CD4-positive, alpha-beta T cell treated with Interleukin-10 for 1 hour (primary cell): ENCODE measurements at regions not wholly inside any gene's neighbourhood (a gene's known extent, or its start where the extent isn't known, plus 50 kb on each side); places are given as distances from the start of the nearest gene placed in this dataset.

Source experiments
- DNase-seq: peaks from one replicate; pipeline ENCODE4 v3.0.0-alpha.2; 2020

- DNase-seq: no peak
Measured at GRCh38 chr7:17663061-17663675, 277.1 kb downstream of the SNX13 start.

GRCh38 chr7:17665029-17665428 lies 275.3 kb downstream of the SNX13 start:
- DNase-seq: no peak

- DNase-seq: no peak
Measured at GRCh38 chr7:17668122-17668521, 272.2 kb downstream of the SNX13 start.

- no peak for DNase-seq
Measured at GRCh38 chr7:17669204-17669603, 271.1 kb downstream of the SNX13 start.

GRCh38 chr7:17671956-17672355 lies 268.3 kb downstream of the SNX13 start:
- DNase-seq: no peak

GRCh38 chr7:17672783-17673182 lies 267.5 kb downstream of the SNX13 start:
- DNase-seq: no peak

- DNase-seq: no peak
Measured at GRCh38 chr7:17674166-17674942, 265.9 kb downstream of the SNX13 start.

- DNase-seq: no peak
Measured at GRCh38 chr7:17674943-17675608, 265.2 kb downstream of the SNX13 start.

- no peak for DNase-seq
Measured at GRCh38 chr7:17677408-17677807, 262.9 kb downstream of the SNX13 start.

- no peak for DNase-seq
Measured at GRCh38 chr7:17678896-17679295, 261.4 kb downstream of the SNX13 start.

GRCh38 chr7:17679458-17679857 lies 260.8 kb downstream of the SNX13 start:
- no peak for DNase-seq

- DNase-seq: no peak
Measured at GRCh38 chr7:17680026-17680425, 260.3 kb downstream of the SNX13 start.

- peak; percentile 34 for DNase-seq
Measured at GRCh38 chr7:17680943-17681351, 259.3 kb downstream of the SNX13 start.

- DNase-seq: no peak
Measured at GRCh38 chr7:17681965-17682364, 258.3 kb downstream of the SNX13 start.

- no peak for DNase-seq
Measured at GRCh38 chr7:17682586-17682985, 257.7 kb downstream of the SNX13 start.

- no peak for DNase-seq
Measured at GRCh38 chr7:17685141-17685540, 255.2 kb downstream of the SNX13 start.

- DNase-seq: no peak
Measured at GRCh38 chr7:17687361-17687760, 252.9 kb downstream of the SNX13 start.

GRCh38 chr7:17689361-17689902 lies 250.9 kb downstream of the SNX13 start:
- DNase-seq: no peak

GRCh38 chr7:17690030-17690429 lies 250.3 kb downstream of the SNX13 start:
- no peak for DNase-seq

GRCh38 chr7:17696422-17696821 lies 243.9 kb downstream of the SNX13 start:
- no peak for DNase-seq

GRCh38 chr7:17697128-17697881 lies 243.0 kb downstream of the SNX13 start:
- DNase-seq: no peak

GRCh38 chr7:17699696-17700095 lies 240.6 kb downstream of the SNX13 start:
- DNase-seq: no peak

GRCh38 chr7:17700138-17700537 lies 240.2 kb downstream of the SNX13 start:
- DNase-seq: no peak
